Heart left ventricle (tissue), 16 donors: ENCODE measurements at regions not wholly inside any gene's neighbourhood (a gene's known extent, or its start where the extent isn't known, plus 50 kb on each side); places are given as distances from the start of the nearest gene placed in this dataset.
"Not testable (repeated sequence)": the region's sequence is repeated elsewhere in the genome, so short reads cannot be mapped to it uniquely, and the experiment has no call there.

Experiments used
- ATAC-seq, 4 donors: fragments of 200-7000 bp; cut with Tn5 transposase; one replicate each; pipeline ENCODE4 v1.9.1; 2020 to 2022; ENCODE audit warnings: moderate library complexity in 4 of 4, mild to moderate bottlenecking in 3 of 4, moderate number of reproducible peaks in 1 of 4
- DNase-seq, 5 donors: peaks; one replicate each; pipeline ENCODE4 v3.0.0-alpha.2; 2020
- H3K27ac ChIP-seq, 12 donors: fragments of 200-600 bp; sonication (generic) in 4 of 12; one replicate each; pipeline versions ENCODE4 v1.5.0 to v1.8.0; 2016 to 2022; ENCODE audit warnings: mild to moderate bottlenecking in 2 of 12
- H3K27me3 ChIP-seq, 9 donors: fragments of 200-600 bp; sonication (generic) in 2 of 9; one replicate each; pipeline versions ENCODE4 v1.5.1 to v1.8.0; 2016 to 2022; ENCODE audit warnings: mild to moderate bottlenecking in 3 of 9
- H3K36me3 ChIP-seq, 9 donors: fragments of 200-600 bp; sonication (generic) in 2 of 9; one replicate each; pipeline versions ENCODE4 v1.5.0 to v1.8.0; 2018 to 2022; ENCODE audit warnings: mild to moderate bottlenecking in 2 of 9
- H3K4me1 ChIP-seq, 12 donors: fragments of 200-600 bp; sonication (generic) in 4 of 12; one replicate each; pipeline versions ENCODE4 v1.5.0 to v1.8.0; 2016 to 2022; ENCODE audit warnings: mild to moderate bottlenecking in 3 of 12
- H3K4me3 ChIP-seq, 12 donors: fragments of 200-600 bp; sonication (generic) in 4 of 12; one replicate each; pipeline versions ENCODE4 v1.5.0 to v1.8.0; 2017 to 2022; ENCODE audit warnings: mild to moderate bottlenecking in 9 of 12, moderate library complexity in 4 of 12
- H3K9me3 ChIP-seq, 12 donors: fragments of 200-600 bp; sonication (generic) in 4 of 12; one replicate each; pipeline versions ENCODE4 v1.5.0 to v1.8.0; 2016 to 2022; ENCODE audit warnings: mild to moderate bottlenecking in 1 of 12
- CTCF ChIP-seq, 12 donors: fragments of 200-600 bp; sonication (generic) in 4 of 12; IDR thresholded peaks; one replicate each; pipeline versions ENCODE4 v1.5.0 to v1.8.0; 2018 to 2022; ENCODE audit warnings: antibody characterized with exemption in 12 of 12, mild to moderate bottlenecking in 5 of 12
- POLR2A ChIP-seq, 2 donors: fragments of 450-650 bp; IDR thresholded peaks; one replicate each; pipeline ENCODE4 v1.6.1; 2017; ENCODE audit warnings: antibody characterized with exemption in 2 of 2, mild to moderate bottlenecking in 2 of 2, moderate library complexity in 2 of 2
- WGBS, 4 donors: extraction: QIAGEN DNeasy Blood & Tissue Kit in 2 of 4; methylation state at CpG; one replicate each; pipeline versions ENCODE4 v1.1.5 to v1.1.7; 2013 to 2018; 5-methylcytosine and 5-hydroxymethylcytosine counted together
- intact Hi-C, 10 donors: fragments of 100-400 bp; cut with DNase I; formaldehyde crosslinking; loops; one replicate each; pipeline versions ENCODE4 v1.11.1 to v1.14.2; 2022
- donor health status: ischemic (EF 13 %, LVEDD 7.1; RV severe dilation, severe dysfunction).
- donor health status: healthy with polysubstance abuse.
- donor health status: DM: no; HTN: yes; CAD: no.
- donor health status: DM: no; HTN: no; CAD: no.
- donor health status: ischemic (EF 25% LVEDD 6.9; RV normal size, moderate dysfunction).
- donor health status: ischemic (EF 25% LVEDD 5.7; RV mildly dilated, moderate dysfunction).
- donor health status: healthy.
- donor health status: DM: yes; HTN: yes; CAD: no.
- donor health status: ischemic (EF 35%, LVEDD 5.7; RV mildly dilated, moderate dysfunction).
- donor health status: nonischemic (EF 11% LVEDD 7.7; RV severe dilation, severe dysfunction).
- donor health status: DM: yes; HTN: yes; CAD: no.
- donor health status: PGD.
- donor health status: ischemic (EF 29% LVEDD 5.4; RV normal size, mild dysfunction).
- donor health status: nonischemic (EF 23%, LVEDD 6.1; RV moderate dilation, normal function).

- DNase-seq (no peak), ATAC-seq (no peak)
- intact Hi-C loops, result no loop called here
- no peaks in the 10 kb centered on the region for H3K9me3 ChIP-seq
- no peak overlapping the region for H3K27ac ChIP-seq
- no peaks in the 10 kb centered on the region for H3K4me1 ChIP-seq
- no peaks in the 10 kb centered on the region for H3K36me3 ChIP-seq
- 66 to 70% (median 69%) methylated on average over 4 of the region's 4 CpGs for WGBS, 4 donors
- H3K4me3 ChIP-seq, result no peak overlapping the region
- H3K27me3 ChIP-seq, result no peaks in the 10 kb centered on the region
- TF ChIP-seq CTCF (IDR thresholded peaks at IDR 0.05) (no peak), POLR2A (IDR thresholded peaks at IDR 0.05) (no peak)
Observed at GRCh38 chr2:59824314-59824713, 729.1 kb downstream of the BCL11A start.

GRCh38 chr2:59816075-59816474 lies 737.4 kb downstream of the BCL11A start:
- H3K4me1 ChIP-seq, result no peaks in the 10 kb centered on the region
- H3K27ac ChIP-seq, result no peak overlapping the region
- H3K36me3 ChIP-seq, result no peaks in the 10 kb centered on the region
- 71 to 89% (median 84%) methylated on average over 1 of the region's 1 CpG for WGBS, 4 donors
- TF ChIP-seq POLR2A (IDR thresholded peaks at IDR 0.05) (no peak), CTCF (IDR thresholded peaks at IDR 0.05) (no peak)
- intact Hi-C loops, result no loop called here
- no peak for DNase-seq
- no peaks in the 10 kb centered on the region for H3K27me3 ChIP-seq
- no peak overlapping the region for H3K4me3 ChIP-seq
- no peak for ATAC-seq
- H3K9me3 ChIP-seq, result no peaks in the 10 kb centered on the region

- intact Hi-C loops, H3K27ac ChIP-seq, ATAC-seq, H3K27me3 ChIP-seq, DNase-seq, H3K36me3 ChIP-seq, H3K4me3 ChIP-seq, H3K9me3 ChIP-seq, H3K4me1 ChIP-seq: not testable (repeated sequence)
- 88 to 93% (median 91%) methylated on average over 2 of the region's 2 CpGs for WGBS, 4 donors
Observed at GRCh38 chr2:59810283-59810682, 743.2 kb downstream of the BCL11A start.

GRCh38 chr2:59806486-59806885 lies 747.0 kb downstream of the BCL11A start:
- intact Hi-C loops, result no loop called here

More at GRCh38 chr2:59806486-59806885, 747.0 kb downstream of the BCL11A start:
- no peak for ATAC-seq
- H3K36me3 ChIP-seq, result no peaks in the 10 kb centered on the region
- no peak for DNase-seq
- H3K9me3 ChIP-seq, result no peaks in the 10 kb centered on the region
- H3K27ac ChIP-seq, result no peak overlapping the region
- no peaks in the 10 kb centered on the region for H3K4me1 ChIP-seq
- H3K4me3 ChIP-seq, result no peak overlapping the region
- TF ChIP-seq POLR2A (IDR thresholded peaks at IDR 0.05) (no peak), CTCF (IDR thresholded peaks at IDR 0.05) (no peak)
- H3K27me3 ChIP-seq, result no peaks in the 10 kb centered on the region
